Activated CD4-positive, alpha-beta T cell treated with anti-CD3 and anti-CD28 coated beads, Interleukin-10, Interleukin-2, amounts not matched to agents 100 ng/mL and 50 ng/mL, durations not matched to agents 16 hours and 8 hours (primary cell): ENCODE measurements at regions not wholly inside any gene's neighbourhood (a gene's known extent, or its start where the extent isn't known, plus 50 kb on each side); places are given as distances from the start of the nearest gene placed in this dataset.

ENCODE experiments used
- DNase-seq: peaks from one replicate; pipeline ENCODE4 v3.0.0-alpha.2; 2020

DNA sequence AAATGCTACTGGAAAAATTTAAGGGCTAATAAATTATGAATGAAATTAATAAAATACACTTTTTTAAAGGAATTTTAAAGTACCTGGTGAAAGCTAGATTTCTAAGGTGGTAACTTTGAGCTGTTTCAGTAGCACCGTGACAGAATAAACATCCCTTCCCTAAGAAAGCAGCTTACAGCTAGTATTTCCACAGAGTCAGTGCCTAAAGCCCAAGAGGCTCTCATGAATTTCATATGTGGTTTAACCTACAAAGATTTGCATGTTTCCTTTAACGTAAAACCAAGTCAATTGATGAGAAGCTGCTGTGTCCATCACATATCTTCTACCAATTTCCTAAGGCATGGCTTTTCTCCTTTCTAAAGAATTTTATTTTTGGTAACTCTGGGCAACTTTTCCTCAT, 56.8 kb downstream of the IFNG start:
- no peak for DNase-seq

DNA sequence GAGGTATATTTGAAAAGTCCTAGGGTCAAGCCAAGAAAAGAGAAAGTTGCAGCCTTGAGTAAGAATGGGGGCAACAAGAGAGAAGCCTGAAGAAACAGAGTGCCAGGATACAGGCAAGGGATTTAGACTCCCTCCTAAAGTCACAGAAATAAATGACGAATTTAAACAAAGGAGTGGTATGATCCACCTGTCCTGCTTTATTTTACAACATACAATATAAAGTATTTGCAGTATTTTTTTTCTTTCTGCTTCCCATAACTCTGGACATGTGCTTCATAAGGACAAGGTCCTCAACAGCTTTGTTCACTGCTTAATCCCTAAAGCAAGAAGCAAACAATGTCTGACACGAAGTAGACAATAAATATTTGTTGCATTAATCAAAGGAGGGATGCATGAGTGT, 57.4 kb downstream of the IFNG start:
- DNase-seq, result no peak

DNA sequence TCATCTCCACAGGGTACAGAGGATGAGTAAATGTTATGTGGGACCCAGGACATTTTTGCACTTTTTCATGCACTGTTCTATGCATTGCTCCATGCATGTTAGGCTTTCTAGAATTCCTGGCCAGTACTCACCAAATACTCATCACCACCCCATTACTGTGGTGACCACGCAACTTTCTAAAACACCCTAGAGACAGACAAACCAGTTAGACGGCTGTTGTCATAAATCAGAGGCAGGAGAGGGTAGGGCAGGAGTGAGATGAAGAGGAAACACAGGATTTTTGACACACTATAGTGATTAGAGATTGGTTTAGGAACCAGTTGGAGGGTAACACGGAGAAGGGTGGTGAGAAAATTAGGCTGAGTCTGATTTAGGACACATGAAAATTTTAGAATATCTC, 59.3 kb downstream of the IFNG start:
- DNase-seq, result no peak

DNA sequence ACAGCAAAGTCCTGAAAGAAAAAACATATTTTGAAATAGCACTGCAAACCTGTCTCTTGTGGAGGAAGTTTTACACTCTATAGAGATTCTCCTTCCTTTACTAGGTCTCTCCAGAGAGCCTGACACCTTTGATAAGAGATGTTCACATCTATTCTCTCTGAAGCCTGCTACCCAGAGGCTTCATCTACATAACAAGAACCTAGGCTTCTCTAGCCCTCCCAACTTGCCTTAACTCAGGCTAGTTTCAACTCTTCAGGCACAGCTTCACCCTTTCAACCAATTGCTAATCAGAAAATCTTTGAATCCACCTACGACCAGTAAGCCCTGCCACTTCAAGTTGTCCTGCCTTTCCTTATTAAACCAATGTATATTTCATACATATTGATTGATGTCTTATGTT, 60.6 kb downstream of the IFNG start:
- no peak for DNase-seq

DNA sequence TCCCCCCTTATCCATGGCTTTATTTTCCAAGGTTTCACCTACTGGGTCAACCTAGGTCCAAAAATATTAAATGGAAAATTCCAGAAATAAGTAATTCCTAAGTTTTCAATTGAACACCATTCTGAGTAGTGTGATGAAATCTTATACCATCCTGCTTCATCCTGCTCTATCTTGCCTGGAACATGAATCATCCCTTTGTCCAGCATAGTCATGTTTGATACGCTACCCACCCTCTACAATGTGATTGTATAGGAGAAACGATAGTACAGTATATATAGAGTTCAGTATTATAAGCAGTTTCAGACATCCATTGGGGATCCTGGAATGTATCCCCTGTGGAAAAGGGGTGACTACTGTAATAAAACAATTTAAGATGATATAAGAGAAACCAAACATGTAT, 62.2 kb downstream of the IFNG start:
- DNase-seq, result no peak

DNA sequence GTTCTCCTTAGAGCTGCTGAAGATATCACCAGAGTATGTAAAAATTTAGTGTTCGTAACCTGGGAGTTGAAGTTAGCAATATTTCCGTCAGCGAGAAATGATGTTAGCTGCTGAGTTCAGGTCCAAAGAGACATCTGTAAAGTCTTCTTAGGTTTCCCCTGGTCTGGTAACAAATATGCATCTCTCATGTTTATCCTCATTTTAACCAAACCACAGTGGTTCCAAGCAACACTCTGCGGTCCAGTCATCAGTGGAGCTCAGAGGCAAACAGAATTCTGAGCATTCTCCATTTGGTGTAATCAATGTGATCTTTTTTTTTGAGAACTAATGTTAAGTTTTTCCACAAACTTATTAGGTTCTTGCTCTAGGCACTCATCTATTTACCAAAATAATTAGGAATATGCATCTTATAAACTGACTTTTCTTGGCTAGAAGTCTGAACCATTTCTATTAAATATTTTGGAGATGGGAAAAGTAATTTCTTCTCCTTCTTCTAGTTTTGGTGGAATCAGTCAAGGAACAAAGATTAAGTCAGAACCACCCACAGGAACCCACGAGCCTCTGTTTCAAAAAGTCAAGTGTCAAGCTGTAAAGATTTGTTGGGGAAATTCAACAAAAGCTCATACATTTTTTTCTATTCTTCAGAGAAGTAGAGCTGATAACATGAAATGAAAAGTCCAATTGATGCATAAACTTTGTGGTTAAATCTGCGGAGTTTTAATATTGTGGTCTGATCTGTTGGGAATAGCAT, 64.7 kb downstream of the IFNG start:
- DNase-seq, result no peak

- no peak for DNase-seq
Measured at GRCh38 chr12:68094195-68094594, 65.3 kb downstream of the IFNG start.

DNA sequence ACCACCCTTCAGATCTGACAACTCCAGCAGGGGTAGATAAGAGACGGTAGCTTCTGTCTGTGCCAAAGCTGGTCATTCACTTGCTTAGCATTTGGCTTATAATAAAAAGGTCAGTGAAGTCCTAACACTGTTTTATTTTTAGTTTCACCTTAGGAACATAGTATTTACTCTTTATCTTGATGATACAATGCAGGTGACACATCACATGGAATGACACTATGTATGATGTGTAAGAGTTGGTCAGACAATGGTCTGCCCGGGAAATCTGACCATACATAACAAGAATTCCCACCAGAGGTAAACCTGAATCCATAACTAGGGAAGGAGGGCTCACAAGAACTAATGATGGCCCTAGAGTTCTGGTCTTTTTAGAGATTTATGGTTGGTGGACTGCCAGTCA, 66.6 kb downstream of the IFNG start:
- DNase-seq, result no peak

DNA sequence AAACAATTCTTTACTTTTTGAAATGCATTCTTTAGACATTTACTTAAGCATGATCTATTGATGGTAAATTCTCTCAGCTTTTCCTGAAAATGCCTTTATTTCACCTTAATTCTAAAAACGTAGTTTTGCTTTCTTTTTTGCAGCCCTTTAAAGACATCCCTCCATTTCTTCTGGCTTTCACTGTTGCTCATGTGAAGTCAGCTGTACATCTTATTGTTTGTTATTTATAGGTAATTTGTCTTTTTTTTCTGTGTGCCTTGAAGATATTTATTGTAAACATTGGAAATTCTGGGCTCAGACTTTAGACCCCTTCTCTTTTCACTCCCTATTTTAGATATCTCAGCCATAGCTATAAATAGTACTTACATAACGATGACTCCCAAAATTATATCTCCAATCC, 70.4 kb downstream of the IFNG start:
- DNase-seq, result no peak

DNA sequence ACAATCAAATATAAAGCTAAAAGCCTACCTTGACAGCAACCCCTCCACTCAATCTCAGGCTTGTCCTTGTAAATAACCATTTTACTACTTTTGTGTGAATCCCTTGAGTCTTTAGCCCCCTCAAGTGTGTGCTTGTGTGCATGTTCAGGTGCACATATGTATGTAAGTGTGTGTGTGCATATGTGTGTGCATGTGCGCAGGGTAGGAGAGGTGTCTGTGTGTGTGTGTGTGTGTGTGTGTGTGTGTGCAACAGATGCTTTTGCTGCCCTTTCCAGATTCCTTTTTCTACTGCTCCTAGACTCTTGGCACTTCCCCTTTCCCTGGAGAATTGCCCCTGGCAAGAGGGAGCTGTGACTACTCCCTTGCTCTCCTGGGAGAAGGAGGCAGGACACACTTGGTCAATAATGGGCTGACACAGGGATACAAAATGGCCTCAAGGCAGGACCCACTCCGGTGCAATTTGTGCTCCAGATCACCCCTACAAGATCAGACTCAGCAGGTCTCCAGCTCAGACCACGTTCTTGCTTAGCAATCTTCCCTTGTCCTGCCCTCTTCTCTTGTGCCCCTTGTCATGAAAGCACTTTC, 73.4 kb downstream of the IFNG start:
- no peak for DNase-seq

GRCh38 chr12:68081561-68081960, 78.0 kb downstream of the IFNG start:
- DNase-seq, result peak; percentile 47

DNA sequence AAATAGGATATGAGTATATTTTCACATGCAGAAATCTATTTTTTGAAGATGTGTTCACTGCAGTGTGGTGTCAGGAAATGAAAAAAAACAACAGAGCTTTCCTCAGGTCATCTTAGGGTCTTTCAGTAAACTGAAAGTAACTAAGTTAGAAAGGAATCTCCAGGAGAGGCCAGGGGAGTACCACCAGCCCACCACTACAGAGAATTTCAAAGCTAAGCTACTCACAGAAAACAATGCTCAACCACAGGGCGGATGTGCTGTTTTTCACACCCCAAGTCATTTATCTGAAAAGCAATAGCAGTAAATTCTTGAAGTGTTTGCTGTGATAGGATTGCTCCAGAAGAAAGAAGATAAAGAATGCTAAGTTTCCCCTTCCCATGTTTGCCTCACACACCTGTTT, 79.0 kb downstream of the IFNG start:
- DNase-seq, result peak; percentile 56

DNA sequence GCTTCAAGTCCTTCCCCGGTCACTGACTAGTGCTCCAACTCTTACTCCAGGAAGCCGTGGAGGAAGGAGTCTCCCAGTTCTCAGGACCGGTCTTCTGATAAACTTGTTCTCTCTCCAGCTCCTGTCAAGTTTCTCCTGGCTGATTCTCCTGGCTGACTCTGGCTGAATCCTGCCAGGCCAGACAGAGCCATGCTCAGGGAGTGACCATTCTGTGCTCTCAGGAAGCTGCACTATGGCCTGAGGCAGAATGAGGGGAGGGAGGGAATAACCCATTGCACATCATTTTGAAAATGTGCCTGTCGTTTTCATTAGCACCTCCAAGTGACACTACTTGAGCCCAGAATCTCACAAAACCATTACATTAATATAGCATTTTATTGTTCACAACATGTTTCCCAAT, 80.8 kb downstream of the IFNG start:
- no peak for DNase-seq

GRCh38 chr12:68075416-68075815, 84.1 kb downstream of the IFNG start:
- DNase-seq, result no peak

GRCh38 chr12:68074306-68075027, 85.1 kb downstream of the IFNG start:
- DNase-seq, result no peak

DNA sequence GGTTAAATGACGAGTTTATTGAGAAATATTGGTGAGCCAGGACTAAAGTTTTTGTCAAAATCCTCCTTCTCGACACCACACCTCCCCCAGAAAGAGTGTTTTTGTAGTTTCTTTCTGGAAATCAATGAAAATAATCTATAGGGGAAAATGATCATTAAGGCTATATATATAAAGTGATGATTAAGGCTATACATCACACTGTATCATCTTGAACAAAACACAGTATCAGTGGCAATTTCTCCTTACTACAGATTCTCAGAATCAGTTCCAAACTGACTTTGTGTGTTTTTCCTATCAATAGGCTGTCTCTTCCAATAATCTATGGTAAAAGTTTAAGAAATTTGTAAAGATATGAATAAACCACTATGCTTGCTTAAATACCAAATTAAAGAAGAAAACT, 81.7 kb downstream of the IFNG-AS1 start:
- no peak for DNase-seq
